Fibroblast of upper back skin (primary cell): ENCODE measurements at regions not wholly inside any gene's neighbourhood (a gene's known extent, or its start where the extent isn't known, plus 50 kb on each side); places are given as distances from the start of the nearest gene placed in this dataset.
A peak's percentile ranks its signal among the peaks of the same experiment; 100 is the strongest.

ENCODE experiments used
- DNase-seq: peaks from one replicate; pipeline ENCODE4 v3.0.0-alpha.2; 2013

- DNase-seq = peak; percentile 15
Measured at GRCh38 chr2:220455351-220455990, 828.0 kb downstream of the SLC4A3 start.

DNA sequence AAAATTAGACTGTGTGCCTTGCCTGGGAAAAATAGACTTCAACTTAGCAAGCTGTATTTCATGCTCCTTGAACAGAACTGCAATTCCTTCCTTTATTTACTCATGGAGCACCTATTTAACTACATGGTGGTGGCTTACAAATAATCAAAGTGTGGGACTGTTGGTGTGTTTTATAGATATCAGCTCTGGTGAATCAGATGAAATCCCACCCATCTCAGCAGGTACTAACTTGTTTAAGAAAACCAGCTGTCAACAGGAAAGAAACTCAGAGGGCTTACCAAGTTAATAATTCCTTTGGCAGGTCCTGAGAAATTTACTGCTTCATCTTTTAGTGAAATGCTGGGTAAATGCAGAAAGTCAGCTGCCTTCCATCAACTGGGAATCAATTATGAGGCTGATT, 830.6 kb downstream of the SLC4A3 start:
- no peak for DNase-seq

GRCh38 chr2:220460257-220460985, 833.0 kb downstream of the SLC4A3 start:
- DNase-seq = no peak

- no peak for DNase-seq
Measured at GRCh38 chr2:220463876-220464275, 836.4 kb downstream of the SLC4A3 start.

- DNase-seq = no peak
Measured at GRCh38 chr2:220465700-220466099, 838.3 kb downstream of the SLC4A3 start.

- peak; percentile 47 for DNase-seq
Measured at GRCh38 chr2:220466251-220466691, 838.8 kb downstream of the SLC4A3 start.

GRCh38 chr2:220469201-220469600, 841.8 kb downstream of the SLC4A3 start:
- peak; percentile 22 for DNase-seq

GRCh38 chr2:220473611-220474010, 846.2 kb downstream of the SLC4A3 start:
- peak; percentile 41 for DNase-seq

- no peak for DNase-seq
Measured at GRCh38 chr2:220476877-220477276, 849.4 kb downstream of the SLC4A3 start.

DNA sequence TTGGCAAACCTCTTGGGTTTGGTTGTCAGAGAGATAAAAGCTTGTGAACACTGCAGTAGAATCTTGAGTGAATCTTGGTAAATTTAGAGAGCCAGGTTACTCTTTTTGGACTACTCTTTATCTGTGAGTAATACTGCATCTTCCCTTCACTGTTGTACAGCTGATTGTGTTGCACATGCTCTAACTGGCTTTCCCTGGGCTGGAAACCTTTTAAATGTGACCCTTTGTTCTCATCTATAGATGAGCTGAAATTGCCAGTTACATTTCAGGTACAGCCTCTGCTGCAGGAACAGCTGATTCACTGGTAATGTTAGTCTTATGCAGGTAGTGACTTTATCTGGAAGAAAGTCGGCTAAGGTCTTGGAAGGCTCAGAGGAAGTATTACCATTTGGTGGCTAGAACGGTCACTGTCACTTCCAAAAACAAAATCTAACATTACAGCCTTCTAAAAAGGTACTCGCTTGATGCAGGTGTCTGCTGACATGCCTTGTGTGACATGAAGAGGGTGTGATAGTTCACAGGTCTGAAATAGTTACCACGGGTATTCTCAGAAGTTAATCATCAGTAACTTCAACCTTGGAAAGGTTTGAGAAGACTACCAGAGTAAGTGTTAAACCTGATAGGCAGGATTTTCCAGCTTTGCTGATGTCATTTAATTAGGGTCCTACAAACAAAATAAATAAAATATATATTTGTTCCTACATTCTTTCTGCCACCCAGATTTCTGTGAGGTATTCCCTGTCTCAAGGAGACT, 851.1 kb downstream of the SLC4A3 start:
- no peak for DNase-seq

DNA sequence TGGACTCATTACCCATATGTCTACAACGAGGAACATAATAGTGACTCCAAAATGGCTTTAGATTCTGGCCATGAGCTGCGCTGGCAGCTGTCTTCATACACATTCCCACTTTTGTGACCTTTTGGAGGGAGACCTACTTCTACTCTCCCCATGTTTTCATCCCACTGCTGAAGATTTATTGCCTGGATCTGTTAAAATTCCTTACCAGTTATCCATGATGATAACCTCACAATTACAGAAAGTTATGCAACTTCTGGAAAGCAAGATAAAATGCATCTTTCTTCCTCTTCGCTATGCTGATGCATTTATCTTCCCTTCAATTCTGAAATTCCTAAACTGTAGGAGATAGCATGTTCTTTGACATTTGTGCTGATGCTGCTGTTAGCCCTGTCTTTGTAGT, 855.3 kb downstream of the SLC4A3 start:
- DNase-seq = no peak

DNA sequence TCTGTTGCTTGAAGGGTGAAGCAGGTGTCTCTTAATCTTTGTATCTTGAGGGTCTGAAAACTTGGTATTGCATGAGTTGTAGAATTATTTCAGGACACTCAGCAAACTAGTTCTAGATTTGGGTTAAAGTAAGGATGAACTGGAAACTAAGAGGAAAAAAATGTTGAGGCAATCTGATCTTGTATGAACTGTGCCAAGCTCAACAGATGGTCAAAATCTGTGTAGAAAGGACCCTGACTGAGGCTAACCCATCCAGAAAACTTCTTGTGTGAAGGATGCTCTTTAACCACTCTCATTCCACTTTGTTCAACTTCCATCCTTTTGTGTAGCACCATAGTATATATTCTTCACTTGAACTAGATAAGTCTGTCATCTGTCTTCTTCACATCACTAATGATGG, 861.7 kb downstream of the SLC4A3 start:
- DNase-seq = no peak

GRCh38 chr2:220491670-220492069, 864.2 kb downstream of the SLC4A3 start:
- DNase-seq = no peak

DNA sequence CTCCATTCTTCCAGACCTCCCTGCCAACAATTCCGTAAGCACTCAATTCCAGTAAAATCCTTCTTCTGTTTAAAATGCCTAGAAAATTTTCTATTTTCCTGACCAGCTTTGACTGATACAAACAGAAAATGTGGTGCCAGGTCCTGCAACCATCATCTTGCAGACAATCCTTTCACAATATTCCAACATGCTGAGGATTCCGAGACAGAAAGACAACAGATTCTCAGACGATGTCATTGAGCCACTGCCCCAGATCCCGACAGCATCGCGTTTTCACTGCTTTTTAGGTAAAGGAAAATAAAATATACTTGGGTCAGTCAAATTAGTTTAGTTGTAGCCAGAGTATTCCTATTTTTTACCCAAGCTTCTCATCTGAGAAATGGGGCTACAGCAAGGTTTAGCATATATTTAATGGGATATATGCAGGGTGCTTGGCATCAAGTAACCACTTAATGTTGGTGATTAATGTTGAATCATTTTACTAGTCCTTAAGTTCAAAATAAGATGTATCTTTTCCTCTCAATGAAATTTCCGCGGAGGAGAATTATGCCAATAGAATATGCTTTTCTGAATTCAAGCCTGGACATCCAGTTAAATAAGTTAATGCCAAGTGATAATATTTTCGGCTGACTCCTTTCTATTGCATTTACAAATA, 866.6 kb downstream of the SLC4A3 start:
- DNase-seq = no peak

DNA sequence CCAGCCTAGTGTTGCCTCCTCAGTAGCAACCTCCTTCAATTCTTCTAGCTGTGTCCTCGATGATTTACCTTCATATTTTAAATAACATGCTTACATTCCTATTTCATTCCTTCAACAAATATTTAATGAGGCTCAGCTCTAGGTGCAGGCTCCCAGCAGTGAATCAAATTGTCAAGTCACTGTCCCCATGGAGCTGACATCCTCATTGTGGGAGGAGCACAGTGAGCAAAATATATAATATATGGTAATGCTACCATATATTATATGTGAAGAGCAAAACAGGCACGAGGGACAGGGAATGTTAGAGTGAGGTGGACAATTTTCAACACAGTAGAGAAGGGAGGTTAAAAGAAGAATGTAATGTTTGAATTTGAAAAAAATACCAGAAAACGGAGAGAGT, 869.1 kb downstream of the SLC4A3 start:
- no peak for DNase-seq

GRCh38 chr2:220499225-220499624, 871.8 kb downstream of the SLC4A3 start:
- peak; percentile 78 for DNase-seq

DNA sequence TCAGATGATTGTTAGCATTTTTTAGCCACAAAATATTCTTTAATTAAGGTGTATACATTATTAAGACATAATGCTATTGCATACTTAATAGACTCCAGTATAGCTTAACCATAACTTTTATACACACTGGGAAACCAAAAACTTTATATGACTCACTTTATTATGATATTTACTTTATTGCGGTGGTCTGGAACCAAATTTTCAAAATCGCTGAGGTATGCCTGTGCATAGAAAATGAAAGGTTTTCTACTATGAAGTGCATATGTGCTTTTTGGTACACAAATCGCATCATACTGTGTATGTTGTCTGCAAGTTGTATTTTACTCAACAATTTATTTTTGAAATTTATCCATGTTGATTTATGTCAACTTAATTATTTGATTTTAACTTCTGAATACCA, 875.1 kb downstream of the SLC4A3 start:
- no peak for DNase-seq

GRCh38 chr2:220503431-220503830, 876.0 kb downstream of the SLC4A3 start:
- DNase-seq = no peak

DNA sequence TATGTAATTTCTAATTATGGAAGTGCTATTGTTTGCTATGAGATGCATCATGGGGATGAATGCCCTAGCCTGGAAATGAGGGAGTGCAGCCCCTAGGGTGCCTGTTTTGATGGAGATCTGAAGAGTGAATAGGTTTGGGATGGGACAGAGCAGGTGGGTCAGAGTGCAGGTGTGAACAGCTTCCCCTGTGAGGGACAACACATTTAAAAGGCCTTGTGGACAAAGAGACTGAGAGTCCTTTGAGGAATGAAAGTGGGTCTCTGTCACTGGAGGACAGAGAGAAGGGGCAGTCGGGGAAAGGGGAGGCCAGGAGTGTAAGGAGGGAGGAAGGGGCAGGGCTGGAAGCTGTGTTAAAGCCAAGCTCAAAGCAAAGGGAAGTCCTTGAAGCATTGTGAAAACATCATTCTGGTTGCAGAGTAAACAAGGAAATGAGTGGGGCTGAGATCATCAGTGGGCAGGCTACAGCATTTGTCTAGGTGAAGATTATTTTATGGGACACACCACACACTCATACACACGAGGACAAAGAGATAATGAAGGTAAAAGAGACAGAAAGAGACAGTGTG, 877.6 kb downstream of the SLC4A3 start:
- DNase-seq = peak; percentile 9

GRCh38 chr2:220506466-220506865, 879.0 kb downstream of the SLC4A3 start:
- peak; percentile 8 for DNase-seq

DNA sequence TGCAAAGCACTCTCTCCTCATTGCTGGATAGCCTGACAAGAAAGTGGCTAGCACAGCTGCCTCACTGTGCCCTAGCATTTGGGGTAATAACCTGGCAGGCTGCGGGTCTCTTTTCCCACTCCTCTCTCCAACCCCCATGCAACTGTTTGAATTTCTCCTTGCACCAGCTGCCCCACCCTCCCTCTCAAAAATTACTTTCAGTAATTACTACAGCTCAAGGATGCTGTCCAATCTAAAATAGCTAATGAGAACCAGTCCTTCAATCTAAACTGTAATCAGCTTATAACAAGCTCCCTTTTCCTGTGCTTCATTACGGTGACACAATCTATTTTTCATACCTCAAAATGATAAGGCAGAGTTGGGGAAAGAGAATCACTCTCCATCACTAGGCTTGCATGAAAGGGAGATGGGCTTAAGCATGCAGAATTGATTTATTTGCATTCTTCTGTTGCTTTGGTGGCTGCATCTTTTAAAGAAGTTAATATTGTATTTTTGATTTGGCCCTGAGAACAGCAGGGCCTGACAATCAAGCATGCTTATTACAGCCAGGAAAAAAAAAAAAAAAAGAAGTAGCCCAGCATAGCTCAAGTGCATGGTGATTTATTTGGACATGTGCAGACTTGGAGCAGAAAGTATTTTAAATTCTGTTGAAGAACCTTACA, 881.8 kb downstream of the SLC4A3 start:
- no peak for DNase-seq

DNA sequence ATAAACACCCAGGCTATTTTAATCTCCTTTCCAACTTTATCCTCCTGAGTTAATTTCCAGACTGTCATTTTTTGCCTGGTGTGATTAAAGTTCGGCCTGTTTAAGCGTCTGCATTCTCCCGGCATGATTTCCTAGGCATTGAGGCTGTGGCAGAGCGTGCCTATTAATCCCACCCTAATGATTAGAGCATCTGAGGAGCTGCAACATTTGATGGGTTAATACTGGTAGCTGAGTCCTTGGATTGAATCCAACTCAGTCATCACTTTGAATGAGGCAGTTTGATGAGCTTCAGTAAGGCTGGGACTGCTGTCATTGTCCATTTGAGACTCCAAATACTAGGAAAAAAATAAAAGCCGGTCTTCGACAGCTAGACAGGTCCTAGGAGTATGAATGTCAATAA, 882.5 kb downstream of the SLC4A3 start:
- no peak for DNase-seq
